ENCODE measurements at regions not wholly inside any gene's neighbourhood (a gene's known extent, or its start where the extent isn't known, plus 50 kb on each side); places are given as distances from the start of the nearest gene placed in this dataset.

DNA sequence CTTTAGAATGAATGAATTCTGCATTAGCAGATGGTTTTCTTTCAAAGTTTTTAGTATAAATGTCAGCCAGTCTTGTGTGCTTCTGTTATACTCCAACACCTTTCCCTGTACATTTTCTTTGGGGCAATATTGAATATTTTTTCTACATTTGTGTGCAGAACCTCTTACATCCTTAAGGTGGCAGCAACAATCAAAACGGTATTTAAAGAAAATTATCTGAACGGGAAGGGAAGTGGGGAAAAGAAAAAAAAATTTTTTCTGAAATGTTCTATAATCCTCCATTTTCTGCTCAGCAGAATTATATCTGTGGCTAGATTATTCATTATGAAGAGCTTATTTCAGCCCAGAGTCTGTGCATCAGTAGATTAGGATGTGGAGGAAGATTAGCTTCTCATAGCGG, 347.3 kb upstream of the RAG2 start:
- Histone ChIP-seq H3K27ac (no peak overlapping the region), H3K27me3 (no peaks in the 10 kb centered on the region), H3K9me3 (no peaks in the 10 kb centered on the region), H3K4me3 (no peak overlapping the region), H3K36me3 (no peaks in the 10 kb centered on the region), H3K4me1 (no peaks in the 10 kb centered on the region)
- intact Hi-C loops (cut with DNase I) = no loop called here
- TF ChIP-seq CTCF (IDR thresholded peaks at IDR 0.05) = peak; percentile 16 to 26
- no peak for ATAC-seq
- DNase-seq = no peak

DNA sequence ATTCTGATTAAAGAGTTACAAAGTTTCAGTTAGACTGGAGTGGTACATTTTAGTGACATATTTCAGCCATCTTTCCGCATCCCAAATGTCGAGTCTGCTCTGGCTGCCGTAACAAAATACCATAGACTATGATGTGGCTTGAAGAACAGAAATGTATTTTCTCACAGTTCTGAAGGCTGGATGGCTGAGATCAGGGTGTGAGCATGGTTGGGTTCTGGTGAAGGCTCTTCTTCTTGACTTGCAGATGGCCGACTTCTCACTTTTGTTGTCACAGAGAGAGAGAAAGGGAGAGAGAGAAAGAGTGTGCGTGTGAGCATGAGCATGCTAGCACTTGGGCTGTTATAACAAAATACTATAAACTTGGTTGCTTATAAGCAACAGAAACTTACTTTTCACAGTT, 335.4 kb upstream of the RAG2 start:
- H3K36me3 ChIP-seq = no peaks in the 10 kb centered on the region
- ATAC-seq = no peak
- H3K9me3 ChIP-seq = no peaks in the 10 kb centered on the region
- no peak for DNase-seq
- H3K27me3 ChIP-seq = no peaks in the 10 kb centered on the region
- TF ChIP-seq CTCF (IDR thresholded peaks at IDR 0.05) = no peak
- intact Hi-C loops (cut with DNase I) = no loop called here
- no peak overlapping the region for H3K27ac ChIP-seq
- no peak overlapping the region for H3K4me3 ChIP-seq
- H3K4me1 ChIP-seq = no peaks in the 10 kb centered on the region

GRCh38 chr11:36931139-36931538, 333.1 kb upstream of the RAG2 start:
- no peak for DNase-seq
- Histone ChIP-seq H3K9me3 (peaks cover 0 to 3% of the 10 kb centered on the region in 2 donors), H3K36me3 (no peaks in the 10 kb centered on the region), H3K4me3 (no peak overlapping the region), H3K27me3 (no peaks in the 10 kb centered on the region), H3K4me1 (no peaks in the 10 kb centered on the region), H3K27ac (no peak overlapping the region)
- intact Hi-C loops (cut with DNase I) = no loop called here
- no peak for ATAC-seq
- TF ChIP-seq CTCF (IDR thresholded peaks at IDR 0.05) = no peak

DNA sequence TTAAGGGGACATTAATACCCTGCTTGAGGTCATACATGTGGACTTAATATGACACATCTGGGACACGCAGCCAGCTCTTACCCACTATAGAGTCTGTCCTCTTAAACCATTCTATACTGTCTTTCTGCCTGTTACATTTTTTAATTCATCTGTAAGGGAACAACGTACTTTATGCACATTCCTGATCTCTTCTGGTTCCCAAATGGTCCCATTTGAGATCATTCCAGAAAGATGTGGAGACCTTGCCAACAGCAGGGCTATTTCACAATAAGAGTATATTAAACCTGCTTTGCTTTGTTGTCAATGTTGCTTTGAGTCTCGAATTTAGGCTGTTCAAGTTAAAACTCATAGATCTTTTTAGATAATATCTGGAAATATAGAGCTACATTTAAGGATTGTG, 332.2 kb upstream of the RAG2 start:
- DNase-seq (no peak), ATAC-seq (no peak)

GRCh38 chr11:36929401-36929800, 331.4 kb upstream of the RAG2 start:
- Histone ChIP-seq H3K36me3 (no peaks in the 10 kb centered on the region), H3K9me3 (peaks cover 0 to 3% of the 10 kb centered on the region in 2 donors), H3K27ac (no peak overlapping the region), H3K27me3 (no peaks in the 10 kb centered on the region), H3K4me3 (no peak overlapping the region), H3K4me1 (no peaks in the 10 kb centered on the region)
- no peak for DNase-seq
- intact Hi-C loops (cut with DNase I) = no loop called here
- no peak for TF ChIP-seq CTCF (IDR thresholded peaks at IDR 0.05)
- ATAC-seq = no peak

More for the DNA sequence above, 332.2 kb upstream of the RAG2 start:
- H3K36me3 ChIP-seq = no peaks in the 10 kb centered on the region
- H3K9me3 ChIP-seq = peaks cover 0 to 3% of the 10 kb centered on the region in 2 donors
- H3K4me1 ChIP-seq = no peaks in the 10 kb centered on the region
- H3K27ac ChIP-seq = no peak overlapping the region
- H3K27me3 ChIP-seq = no peaks in the 10 kb centered on the region
- H3K4me3 ChIP-seq = no peak overlapping the region
- intact Hi-C loops (cut with DNase I) = no loop called here
- TF ChIP-seq CTCF (IDR thresholded peaks at IDR 0.05) = no peak
